ENCODE measurements at regions not wholly inside any gene's neighbourhood (a gene's known extent, or its start where the extent isn't known, plus 50 kb on each side); places are given as distances from the start of the nearest gene placed in this dataset.

DNA sequence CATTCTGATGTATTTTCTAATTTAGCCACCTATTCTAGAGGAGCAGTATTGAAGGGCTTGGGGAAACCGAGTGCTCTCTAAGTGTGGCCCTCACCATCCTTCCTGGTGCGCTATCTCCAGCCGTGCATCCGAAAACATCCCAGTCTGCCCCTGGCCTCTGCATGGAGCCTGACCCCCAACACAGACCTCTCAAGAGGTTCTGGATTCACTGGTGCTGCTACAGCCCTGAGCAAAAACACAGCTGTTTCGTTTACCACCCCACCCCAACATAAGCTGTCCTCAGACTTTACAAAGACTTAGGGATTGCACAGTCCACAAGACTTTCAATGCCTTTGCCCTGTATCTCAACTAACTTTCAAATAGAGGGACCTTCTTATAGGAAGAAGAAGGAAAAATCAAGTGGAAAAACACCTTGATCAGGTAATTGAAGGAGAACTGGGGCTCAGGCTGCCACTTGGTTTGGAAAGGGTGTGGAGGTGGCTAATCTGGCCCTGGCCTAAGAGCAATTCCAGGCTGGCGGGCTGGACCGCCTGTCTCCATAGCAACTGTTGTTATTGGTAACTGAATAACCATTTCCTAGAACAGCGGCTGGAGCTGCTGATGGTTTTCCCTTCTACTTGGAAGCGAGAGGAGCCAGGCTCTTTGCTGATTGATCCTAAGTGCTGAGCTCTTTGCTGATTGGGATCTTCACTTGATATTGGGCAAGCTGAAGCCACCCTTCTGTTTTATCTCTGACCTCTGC, 90.2 kb upstream of the TOX2 start:
- TF ChIP-seq, protein P1, sequence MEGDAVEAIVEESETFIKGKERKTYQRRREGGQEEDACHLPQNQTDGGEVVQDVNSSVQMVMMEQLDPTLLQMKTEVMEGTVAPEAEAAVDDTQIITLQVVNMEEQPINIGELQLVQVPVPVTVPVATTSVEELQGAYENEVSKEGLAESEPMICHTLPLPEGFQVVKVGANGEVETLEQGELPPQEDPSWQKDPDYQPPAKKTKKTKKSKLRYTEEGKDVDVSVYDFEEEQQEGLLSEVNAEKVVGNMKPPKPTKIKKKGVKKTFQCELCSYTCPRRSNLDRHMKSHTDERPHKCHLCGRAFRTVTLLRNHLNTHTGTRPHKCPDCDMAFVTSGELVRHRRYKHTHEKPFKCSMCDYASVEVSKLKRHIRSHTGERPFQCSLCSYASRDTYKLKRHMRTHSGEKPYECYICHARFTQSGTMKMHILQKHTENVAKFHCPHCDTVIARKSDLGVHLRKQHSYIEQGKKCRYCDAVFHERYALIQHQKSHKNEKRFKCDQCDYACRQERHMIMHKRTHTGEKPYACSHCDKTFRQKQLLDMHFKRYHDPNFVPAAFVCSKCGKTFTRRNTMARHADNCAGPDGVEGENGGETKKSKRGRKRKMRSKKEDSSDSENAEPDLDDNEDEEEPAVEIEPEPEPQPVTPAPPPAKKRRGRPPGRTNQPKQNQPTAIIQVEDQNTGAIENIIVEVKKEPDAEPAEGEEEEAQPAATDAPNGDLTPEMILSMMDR (IDR thresholded peaks at IDR 0.05; ENCODE audit: low read depth, low read length, missing control alignments): no peak
- no peak for DNase-seq (ENCODE audit: low read depth)
- in situ Hi-C loops (cut with HindIII; ENCODE audit: low sequenced_read_pairs): no loop called here

DNA sequence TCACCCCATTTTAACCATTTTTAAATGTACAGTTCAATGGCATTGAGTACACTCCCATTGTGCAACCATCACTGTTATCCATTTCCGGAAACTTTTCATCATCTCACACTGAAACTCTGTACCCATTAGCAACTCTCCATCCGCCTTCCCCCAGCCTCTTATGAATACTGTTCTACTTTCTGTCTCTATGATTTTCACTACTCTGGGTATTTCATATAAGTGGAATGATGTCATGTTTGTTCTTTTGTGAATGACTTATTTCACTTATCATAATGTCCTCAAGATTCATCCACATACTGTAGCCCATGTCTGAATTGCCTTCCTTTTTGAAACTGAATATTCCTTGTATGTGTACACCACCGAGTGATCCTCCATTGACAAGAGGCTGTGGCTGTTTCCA, 92.9 kb upstream of the TOX2 start:
- DNase-seq (ENCODE audit: low read depth): no peak
- in situ Hi-C loops (cut with HindIII; ENCODE audit: low sequenced_read_pairs): no loop called here
- H3K4me3 ChIP-seq (ENCODE audit: low read depth, low read length): no peak overlapping the region
- TF ChIP-seq, protein P1 (IDR thresholded peaks at IDR 0.05; ENCODE audit: low read depth, low read length, missing control alignments): no peak

More for the DNA sequence above, 90.2 kb upstream of the TOX2 start:
- H3K4me3 ChIP-seq (ENCODE audit: low read depth, low read length): no peak overlapping the region

DNA sequence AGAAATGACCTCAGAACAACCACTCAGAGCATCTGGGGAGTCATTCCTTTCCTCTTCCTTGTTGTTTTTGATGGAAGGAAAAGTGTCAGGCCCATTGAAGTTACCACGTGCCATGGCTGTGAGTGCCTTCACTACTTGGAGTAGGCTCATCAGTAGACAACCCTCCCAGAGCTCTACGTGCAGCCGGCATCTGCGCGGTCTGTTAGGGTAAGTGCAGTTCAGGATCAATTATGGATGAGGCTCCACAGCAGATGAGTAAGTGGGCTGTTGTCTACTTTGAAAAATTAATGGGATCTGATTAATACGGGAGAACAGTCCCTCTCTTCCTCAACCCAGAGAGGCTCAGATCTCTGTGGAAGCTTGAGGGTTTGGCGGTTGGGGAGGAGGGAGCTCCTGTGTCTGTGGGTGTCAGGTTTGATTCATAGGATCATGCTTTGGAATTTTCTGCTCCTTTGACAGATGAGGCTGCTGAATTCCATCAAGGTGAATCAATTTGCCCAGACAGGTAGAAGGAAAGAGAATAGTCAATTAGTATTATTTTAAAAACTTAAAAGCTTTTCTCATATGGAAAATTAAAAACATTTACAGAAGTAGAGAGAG, 93.8 kb upstream of the TOX2 start:
- no peak overlapping the region for H3K4me3 ChIP-seq (ENCODE audit: low read depth, low read length)
- in situ Hi-C loops (cut with HindIII; ENCODE audit: low sequenced_read_pairs): no loop called here
- DNase-seq (ENCODE audit: low read depth): no peak
- TF ChIP-seq, protein P1 (IDR thresholded peaks at IDR 0.05; ENCODE audit: low read depth, low read length, missing control alignments): no peak

DNA sequence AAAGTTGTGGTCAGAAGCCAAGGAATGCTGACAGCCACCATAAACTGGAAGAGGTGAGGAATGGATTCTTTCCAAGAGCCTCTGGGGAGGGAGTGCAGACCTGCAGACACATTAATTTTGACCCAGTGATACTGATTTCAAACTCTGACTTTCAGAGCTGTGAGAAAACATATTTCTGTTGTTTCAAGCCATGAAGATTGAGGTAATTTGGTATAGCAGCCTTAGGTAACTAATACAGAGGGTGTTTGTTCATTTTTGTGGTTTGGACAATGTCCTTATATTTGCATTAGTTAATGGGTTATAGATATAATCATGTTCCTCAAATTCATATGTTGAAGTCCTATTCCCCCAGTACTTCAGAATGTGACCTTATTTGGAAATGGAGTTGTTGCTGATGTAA, 85.4 kb upstream of the GTSF1L start:
- TF ChIP-seq, protein P1 (IDR thresholded peaks at IDR 0.05; ENCODE audit: low read depth, low read length, missing control alignments): no peak
- no peak for DNase-seq (ENCODE audit: low read depth)
- in situ Hi-C loops (cut with HindIII; ENCODE audit: low sequenced_read_pairs): loop anchor here (5.0 kb wide), 2 partner anchors 35 to 45 kb away; no protein-coding TSS in a partner anchor
- H3K4me3 ChIP-seq (ENCODE audit: low read depth, low read length): no peak overlapping the region

DNA sequence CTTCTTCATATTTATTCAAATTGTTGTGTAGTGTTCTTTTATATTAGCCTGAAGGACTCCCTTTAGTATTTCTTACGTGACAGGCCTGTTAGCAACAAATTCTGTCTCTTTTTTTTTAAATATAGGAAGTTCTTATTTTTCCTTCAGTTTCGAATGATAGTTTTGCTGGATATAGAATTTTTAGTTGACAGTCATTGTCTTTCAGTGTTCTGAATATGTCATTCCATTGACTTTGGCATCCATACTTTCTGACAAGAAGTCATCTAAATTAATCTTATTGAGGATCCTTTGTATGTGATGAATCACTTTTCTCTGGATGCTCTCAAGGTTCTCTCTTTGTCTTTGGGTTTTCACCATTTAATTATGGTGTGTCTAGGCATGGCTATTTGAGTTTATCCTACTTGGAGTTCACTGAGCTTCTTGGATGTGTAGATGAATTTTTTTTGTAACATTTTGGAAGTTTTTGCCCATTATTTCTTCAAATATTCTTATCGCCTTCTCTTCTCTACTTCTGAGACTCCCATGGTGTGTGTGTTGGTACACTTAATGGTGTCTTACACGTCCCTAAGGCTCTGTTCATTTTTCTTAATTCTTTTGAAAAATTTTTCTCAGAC, 82.5 kb upstream of the GTSF1L start:
- no peak for DNase-seq (ENCODE audit: low read depth)
- in situ Hi-C loops (cut with HindIII; ENCODE audit: low sequenced_read_pairs): no loop called here

DNA sequence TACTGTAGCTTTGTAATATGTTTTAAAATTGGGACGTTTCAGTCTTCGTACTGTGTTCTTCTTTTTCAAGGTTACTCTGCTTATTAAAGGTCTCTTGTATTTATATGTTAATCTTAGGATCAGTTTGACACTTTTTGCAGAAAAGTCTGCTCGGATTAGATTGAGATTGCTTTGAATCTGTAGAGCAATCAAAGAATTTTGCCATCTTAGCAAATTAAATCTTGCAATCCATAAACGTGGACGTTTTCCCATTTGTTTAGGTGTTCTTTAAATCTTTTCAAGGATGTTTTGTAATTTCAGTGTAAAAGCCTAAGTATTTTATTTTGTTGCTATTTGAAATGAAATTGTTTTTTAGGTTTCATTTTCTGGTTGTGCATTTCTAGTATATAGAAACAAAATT, 78.0 kb upstream of the GTSF1L start:
- in situ Hi-C loops (cut with HindIII; ENCODE audit: low sequenced_read_pairs): no loop called here
- TF ChIP-seq, protein P1 (IDR thresholded peaks at IDR 0.05; ENCODE audit: low read depth, low read length, missing control alignments): no peak
- no peak for DNase-seq (ENCODE audit: low read depth)

More for the DNA sequence above, 82.5 kb upstream of the GTSF1L start:
- TF ChIP-seq, protein P1 (IDR thresholded peaks at IDR 0.05; ENCODE audit: low read depth, low read length, missing control alignments): no peak
- no peak overlapping the region for H3K4me3 ChIP-seq (ENCODE audit: low read depth, low read length)

More for the DNA sequence above, 78.0 kb upstream of the GTSF1L start:
- no peak overlapping the region for H3K4me3 ChIP-seq (ENCODE audit: low read depth, low read length)
